GM23338 (cell line): ENCODE measurements at regions not wholly inside any gene's neighbourhood (a gene's known extent, or its start where the extent isn't known, plus 50 kb on each side); places are given as distances from the start of the nearest gene placed in this dataset.

Source experiments
- ATAC-seq: fragments of 200-7000 bp; cut with Tn5 transposase; 3 replicates; pipeline ENCODE4 v1.9.1; 2020
- DNase-seq: peaks from one replicate; pipeline ENCODE4 v3.0.0-alpha.2; 2015; ENCODE audit warnings: low spot score
- H2AFZ ChIP-seq: fragments of 200-600 bp; sonication (generic); 2 replicates; pipeline ENCODE4 v1.8.0; 2016; ENCODE audit warnings: antibody characterized with exemption, mild to moderate bottlenecking, moderate library complexity
- H3F3A ChIP-seq: fragments of 200-600 bp; sonication (generic); replicated peaks from 2 replicates; pipeline ENCODE4 v1.8.0; 2017; ENCODE audit warnings: antibody characterized with exemption, mixed run types, low read depth
- H3K27ac ChIP-seq: fragments of 200-600 bp; sonication (generic); 2 replicates; pipeline ENCODE4 v1.6.1; 2016; ENCODE audit warnings: low read depth
- H3K27me3 ChIP-seq: fragments of 200-600 bp; sonication (generic); 2 replicates; pipeline ENCODE4 v1.8.0; 2016; ENCODE audit warnings: mild to moderate bottlenecking, mixed run types, moderate library complexity; ENCODE audit not compliant: insufficient read depth
- H3K36me3 ChIP-seq: fragments of 200-600 bp; sonication (generic); 2 replicates; pipeline ENCODE4 v1.8.0; 2016; ENCODE audit warnings: mild to moderate bottlenecking; ENCODE audit not compliant: insufficient read depth
- H3K4me1 ChIP-seq: fragments of 200-600 bp; sonication (generic); 2 replicates; pipeline ENCODE4 v1.8.0; 2016; ENCODE audit warnings: mild to moderate bottlenecking, moderate library complexity; ENCODE audit not compliant: insufficient read depth
- H3K4me2 ChIP-seq: fragments of 200-600 bp; sonication (generic); 2 replicates; pipeline ENCODE4 v1.7.1; 2017; ENCODE audit warnings: mixed run types
- H3K4me3 ChIP-seq: fragments of 200-600 bp; sonication (generic); 2 replicates; pipeline ENCODE4 v1.6.1; 2016; ENCODE audit warnings: mixed run types
- H3K79me2 ChIP-seq: fragments of 200-600 bp; sonication (generic); replicated peaks from 2 replicates; pipeline ENCODE4 v1.8.0; 2017; ENCODE audit warnings: mild to moderate bottlenecking; ENCODE audit not compliant: insufficient read depth
- H3K9me2 ChIP-seq: fragments of 200-600 bp; sonication (generic); 2 replicates; pipeline ENCODE4 v1.8.0; 2017; ENCODE audit not compliant: insufficient read depth
- H4K20me1 ChIP-seq: fragments of 200-600 bp; sonication (generic); replicated peaks from 2 replicates; pipeline ENCODE4 v1.8.0; 2017; ENCODE audit warnings: mild to moderate bottlenecking; ENCODE audit not compliant: insufficient read depth
- H3K27ac Mint-ChIP-seq: 2 replicates; pipeline ENCODE4 v1.8.0; 2020; ENCODE audit warnings: inconsistent platforms, mild to moderate bottlenecking, moderate library complexity, mixed read lengths
- H3K27me3 Mint-ChIP-seq: 3 replicates; pipeline ENCODE4 v1.8.0; 2022; ENCODE audit warnings: low read depth, mild to moderate bottlenecking, moderate library complexity, mixed read lengths, inconsistent platforms; ENCODE audit not compliant: insufficient read depth, poor library complexity
- H3K36me3 Mint-ChIP-seq: 3 replicates; pipeline ENCODE4 v1.8.0; 2021; ENCODE audit warnings: low read depth, mild to moderate bottlenecking, inconsistent platforms, moderate library complexity, mixed read lengths
- H3K4me1 Mint-ChIP-seq: 3 replicates; pipeline ENCODE4 v1.8.0; 2020; ENCODE audit warnings: mild to moderate bottlenecking, inconsistent platforms, mixed read lengths
- H3K4me3 Mint-ChIP-seq: 3 replicates; pipeline ENCODE4 v1.8.0; 2021; ENCODE audit warnings: moderate library complexity, mild to moderate bottlenecking, inconsistent platforms, mixed read lengths
- H3K9me3 Mint-ChIP-seq: 3 replicates; pipeline ENCODE4 v1.8.0; 2020; ENCODE audit warnings: moderate library complexity, mild to moderate bottlenecking, inconsistent platforms, mixed read lengths
- EZH2phosphoT487 ChIP-seq: fragments of 200-600 bp; sonication (generic); IDR thresholded peaks from one replicate; pipeline ENCODE4 v1.8.1; 2018; ENCODE audit warnings: antibody characterized with exemption; ENCODE audit not compliant: unreplicated experiment
- STAT1 ChIP-seq: IDR thresholded peaks from one replicate; pipeline ENCODE4 v1.6.1; 2016; ENCODE audit warnings: antibody characterized with exemption; ENCODE audit not compliant: unreplicated experiment
- ZNF114 ChIP-seq: fragments of 250-450 bp; sonication (Bioruptor Pico); IDR thresholded peaks from 2 replicates; pipeline ENCODE4 v1.5.0; 2020; ENCODE audit warnings: mild to moderate bottlenecking, moderate library complexity
- ZNF331 ChIP-seq: fragments of 250-450 bp; sonication (Bioruptor Pico); IDR thresholded peaks from 2 replicates; pipeline ENCODE4 v1.5.0; 2020; ENCODE audit warnings: low read depth, mild to moderate bottlenecking, moderate library complexity
- TF ChIP-seq, protein P1 (sequence below): IDR thresholded peaks from one replicate; pipeline ENCODE4 v1.6.1; 2018; ENCODE audit warnings: antibody characterized with exemption; ENCODE audit not compliant: unreplicated experiment
- TF ChIP-seq, protein P2 (sequence below): fragments of 250-450 bp; sonication (Bioruptor Pico); IDR thresholded peaks from 2 replicates; pipeline ENCODE4 v1.5.0; 2020; ENCODE audit warnings: mild to moderate bottlenecking, moderate library complexity
- TF ChIP-seq, protein P3 (sequence below), 2 experiments: fragments of 200-600 bp in 1 of 2; sonication (generic) in 1 of 2; conservative IDR thresholded peaks; 2 replicates each; pipeline versions ENCODE4 v1.5.1 to v1.6.1; 2016 to 2017; ENCODE audit warnings: antibody characterized with exemption in 2 of 2, low read depth in 2 of 2, mild to moderate bottlenecking in 2 of 2, moderate library complexity in 1 of 2

DNA sequence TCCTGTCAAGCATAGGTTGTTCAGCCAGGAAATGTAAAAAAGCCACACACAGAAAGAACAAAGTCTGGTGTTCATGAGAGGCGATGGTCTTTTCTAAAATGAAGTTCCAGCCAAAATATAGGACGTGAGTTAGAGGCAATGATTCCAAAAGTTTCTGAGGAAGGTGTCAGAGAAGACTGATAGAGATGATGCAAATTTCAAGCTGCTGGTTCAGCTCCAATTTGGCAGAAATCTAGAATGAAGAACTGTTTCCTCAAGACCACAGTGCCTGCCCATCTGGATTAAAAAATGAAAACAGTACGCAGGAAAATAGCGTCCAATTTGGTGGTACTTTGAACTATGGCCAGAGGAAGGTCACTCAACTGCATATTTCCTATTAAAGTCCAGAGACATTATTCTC lies 672.9 kb downstream of the SQOR start:
- H3K27ac Mint-ChIP-seq: no peak overlapping the region
- Histone ChIP-seq H2AFZ (no peak overlapping the region), H3K9me2 (no peaks in the 10 kb centered on the region), H3K4me3 (no peak overlapping the region), H3F3A (no peaks in the 10 kb centered on the region), H3K27ac (no peak overlapping the region), H3K4me1 (0 out of 2 replicates have a peak, but pooled peaks cover 5% of the 10 kb centered on the region), H3K4me2 (no peak overlapping the region), H3K36me3 (no peaks in the 10 kb centered on the region), H3K27me3 (no peaks in the 10 kb centered on the region), H4K20me1 (no peaks in the 10 kb centered on the region), H3K79me2 (no peaks in the 10 kb centered on the region)
- ATAC-seq (no peak), DNase-seq (no peak)
- peaks cover 2% of the 10 kb centered on the region for H3K27me3 Mint-ChIP-seq
- no peak overlapping the region for H3K4me3 Mint-ChIP-seq
- H3K9me3 Mint-ChIP-seq: peaks cover 54% of the 10 kb centered on the region
- TF ChIP-seq, protein P1, sequence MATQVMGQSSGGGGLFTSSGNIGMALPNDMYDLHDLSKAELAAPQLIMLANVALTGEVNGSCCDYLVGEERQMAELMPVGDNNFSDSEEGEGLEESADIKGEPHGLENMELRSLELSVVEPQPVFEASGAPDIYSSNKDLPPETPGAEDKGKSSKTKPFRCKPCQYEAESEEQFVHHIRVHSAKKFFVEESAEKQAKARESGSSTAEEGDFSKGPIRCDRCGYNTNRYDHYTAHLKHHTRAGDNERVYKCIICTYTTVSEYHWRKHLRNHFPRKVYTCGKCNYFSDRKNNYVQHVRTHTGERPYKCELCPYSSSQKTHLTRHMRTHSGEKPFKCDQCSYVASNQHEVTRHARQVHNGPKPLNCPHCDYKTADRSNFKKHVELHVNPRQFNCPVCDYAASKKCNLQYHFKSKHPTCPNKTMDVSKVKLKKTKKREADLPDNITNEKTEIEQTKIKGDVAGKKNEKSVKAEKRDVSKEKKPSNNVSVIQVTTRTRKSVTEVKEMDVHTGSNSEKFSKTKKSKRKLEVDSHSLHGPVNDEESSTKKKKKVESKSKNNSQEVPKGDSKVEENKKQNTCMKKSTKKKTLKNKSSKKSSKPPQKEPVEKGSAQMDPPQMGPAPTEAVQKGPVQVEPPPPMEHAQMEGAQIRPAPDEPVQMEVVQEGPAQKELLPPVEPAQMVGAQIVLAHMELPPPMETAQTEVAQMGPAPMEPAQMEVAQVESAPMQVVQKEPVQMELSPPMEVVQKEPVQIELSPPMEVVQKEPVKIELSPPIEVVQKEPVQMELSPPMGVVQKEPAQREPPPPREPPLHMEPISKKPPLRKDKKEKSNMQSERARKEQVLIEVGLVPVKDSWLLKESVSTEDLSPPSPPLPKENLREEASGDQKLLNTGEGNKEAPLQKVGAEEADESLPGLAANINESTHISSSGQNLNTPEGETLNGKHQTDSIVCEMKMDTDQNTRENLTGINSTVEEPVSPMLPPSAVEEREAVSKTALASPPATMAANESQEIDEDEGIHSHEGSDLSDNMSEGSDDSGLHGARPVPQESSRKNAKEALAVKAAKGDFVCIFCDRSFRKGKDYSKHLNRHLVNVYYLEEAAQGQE: no peak
- TF ChIP-seq STAT1: no peak
- no peak for TF ChIP-seq ZNF114 (CRISPR knock-in tag)
- no peak for TF ChIP-seq EZH2phosphoT487
- TF ChIP-seq, protein P2, sequence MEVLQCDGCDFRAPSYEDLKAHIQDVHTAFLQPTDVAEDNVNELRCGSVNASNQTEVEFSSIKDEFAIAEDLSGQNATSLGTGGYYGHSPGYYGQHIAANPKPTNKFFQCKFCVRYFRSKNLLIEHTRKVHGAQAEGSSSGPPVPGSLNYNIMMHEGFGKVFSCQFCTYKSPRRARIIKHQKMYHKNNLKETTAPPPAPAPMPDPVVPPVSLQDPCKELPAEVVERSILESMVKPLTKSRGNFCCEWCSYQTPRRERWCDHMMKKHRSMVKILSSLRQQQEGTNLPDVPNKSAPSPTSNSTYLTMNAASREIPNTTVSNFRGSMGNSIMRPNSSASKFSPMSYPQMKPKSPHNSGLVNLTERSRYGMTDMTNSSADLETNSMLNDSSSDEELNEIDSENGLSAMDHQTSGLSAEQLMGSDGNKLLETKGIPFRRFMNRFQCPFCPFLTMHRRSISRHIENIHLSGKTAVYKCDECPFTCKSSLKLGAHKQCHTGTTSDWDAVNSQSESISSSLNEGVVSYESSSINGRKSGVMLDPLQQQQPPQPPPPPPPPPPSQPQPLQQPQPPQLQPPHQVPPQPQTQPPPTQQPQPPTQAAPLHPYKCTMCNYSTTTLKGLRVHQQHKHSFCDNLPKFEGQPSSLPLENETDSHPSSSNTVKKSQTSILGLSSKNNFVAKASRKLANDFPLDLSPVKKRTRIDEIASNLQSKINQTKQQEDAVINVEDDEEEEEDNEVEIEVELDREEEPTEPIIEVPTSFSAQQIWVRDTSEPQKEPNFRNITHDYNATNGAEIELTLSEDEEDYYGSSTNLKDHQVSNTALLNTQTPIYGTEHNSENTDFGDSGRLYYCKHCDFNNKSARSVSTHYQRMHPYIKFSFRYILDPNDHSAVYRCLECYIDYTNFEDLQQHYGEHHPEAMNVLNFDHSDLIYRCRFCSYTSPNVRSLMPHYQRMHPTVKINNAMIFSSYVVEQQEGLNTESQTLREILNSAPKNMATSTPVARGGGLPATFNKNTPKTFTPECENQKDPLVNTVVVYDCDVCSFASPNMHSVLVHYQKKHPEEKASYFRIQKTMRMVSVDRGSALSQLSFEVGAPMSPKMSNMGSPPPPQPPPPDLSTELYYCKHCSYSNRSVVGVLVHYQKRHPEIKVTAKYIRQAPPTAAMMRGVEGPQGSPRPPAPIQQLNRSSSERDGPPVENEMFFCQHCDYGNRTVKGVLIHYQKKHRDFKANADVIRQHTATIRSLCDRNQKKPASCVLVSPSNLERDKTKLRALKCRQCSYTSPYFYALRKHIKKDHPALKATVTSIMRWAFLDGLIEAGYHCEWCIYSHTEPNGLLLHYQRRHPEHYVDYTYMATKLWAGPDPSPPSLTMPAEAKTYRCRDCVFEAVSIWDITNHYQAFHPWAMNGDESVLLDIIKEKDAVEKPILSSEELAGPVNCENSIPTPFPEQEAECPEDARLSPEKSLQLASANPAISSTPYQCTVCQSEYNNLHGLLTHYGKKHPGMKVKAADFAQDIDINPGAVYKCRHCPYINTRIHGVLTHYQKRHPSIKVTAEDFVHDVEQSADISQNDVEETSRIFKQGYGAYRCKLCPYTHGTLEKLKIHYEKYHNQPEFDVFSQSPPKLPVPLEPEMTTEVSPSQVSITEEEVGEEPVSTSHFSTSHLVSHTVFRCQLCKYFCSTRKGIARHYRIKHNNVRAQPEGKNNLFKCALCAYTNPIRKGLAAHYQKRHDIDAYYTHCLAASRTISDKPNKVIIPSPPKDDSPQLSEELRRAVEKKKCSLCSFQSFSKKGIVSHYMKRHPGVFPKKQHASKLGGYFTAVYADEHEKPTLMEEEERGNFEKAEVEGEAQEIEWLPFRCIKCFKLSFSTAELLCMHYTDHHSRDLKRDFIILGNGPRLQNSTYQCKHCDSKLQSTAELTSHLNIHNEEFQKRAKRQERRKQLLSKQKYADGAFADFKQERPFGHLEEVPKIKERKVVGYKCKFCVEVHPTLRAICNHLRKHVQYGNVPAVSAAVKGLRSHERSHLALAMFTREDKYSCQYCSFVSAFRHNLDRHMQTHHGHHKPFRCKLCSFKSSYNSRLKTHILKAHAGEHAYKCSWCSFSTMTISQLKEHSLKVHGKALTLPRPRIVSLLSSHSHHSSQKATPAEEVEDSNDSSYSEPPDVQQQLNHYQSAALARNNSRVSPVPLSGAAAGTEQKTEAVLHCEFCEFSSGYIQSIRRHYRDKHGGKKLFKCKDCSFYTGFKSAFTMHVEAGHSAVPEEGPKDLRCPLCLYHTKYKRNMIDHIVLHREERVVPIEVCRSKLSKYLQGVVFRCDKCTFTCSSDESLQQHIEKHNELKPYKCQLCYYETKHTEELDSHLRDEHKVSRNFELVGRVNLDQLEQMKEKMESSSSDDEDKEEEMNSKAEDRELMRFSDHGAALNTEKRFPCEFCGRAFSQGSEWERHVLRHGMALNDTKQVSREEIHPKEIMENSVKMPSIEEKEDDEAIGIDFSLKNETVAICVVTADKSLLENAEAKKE (CRISPR knock-in tag): no peak
- TF ChIP-seq ZNF331 (CRISPR knock-in tag): no peak
- TF ChIP-seq, protein P3, sequence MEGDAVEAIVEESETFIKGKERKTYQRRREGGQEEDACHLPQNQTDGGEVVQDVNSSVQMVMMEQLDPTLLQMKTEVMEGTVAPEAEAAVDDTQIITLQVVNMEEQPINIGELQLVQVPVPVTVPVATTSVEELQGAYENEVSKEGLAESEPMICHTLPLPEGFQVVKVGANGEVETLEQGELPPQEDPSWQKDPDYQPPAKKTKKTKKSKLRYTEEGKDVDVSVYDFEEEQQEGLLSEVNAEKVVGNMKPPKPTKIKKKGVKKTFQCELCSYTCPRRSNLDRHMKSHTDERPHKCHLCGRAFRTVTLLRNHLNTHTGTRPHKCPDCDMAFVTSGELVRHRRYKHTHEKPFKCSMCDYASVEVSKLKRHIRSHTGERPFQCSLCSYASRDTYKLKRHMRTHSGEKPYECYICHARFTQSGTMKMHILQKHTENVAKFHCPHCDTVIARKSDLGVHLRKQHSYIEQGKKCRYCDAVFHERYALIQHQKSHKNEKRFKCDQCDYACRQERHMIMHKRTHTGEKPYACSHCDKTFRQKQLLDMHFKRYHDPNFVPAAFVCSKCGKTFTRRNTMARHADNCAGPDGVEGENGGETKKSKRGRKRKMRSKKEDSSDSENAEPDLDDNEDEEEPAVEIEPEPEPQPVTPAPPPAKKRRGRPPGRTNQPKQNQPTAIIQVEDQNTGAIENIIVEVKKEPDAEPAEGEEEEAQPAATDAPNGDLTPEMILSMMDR (conservative IDR thresholded peaks at IDR 0.05; ENCODE audit: low read depth in 2 of 2): no peak
- H3K4me1 Mint-ChIP-seq: peaks cover 5% of the 10 kb centered on the region; the same call in 2 of the 3 replicates
- H3K36me3 Mint-ChIP-seq: no peaks in the 10 kb centered on the region; the same call in 2 of the 3 replicates
